SJSA1 (cell line): ENCODE measurements at regions not wholly inside any gene's neighbourhood (a gene's known extent, or its start where the extent isn't known, plus 50 kb on each side); places are given as distances from the start of the nearest gene placed in this dataset.
A peak's percentile ranks its signal among the peaks of the same experiment; 100 is the strongest.
"Not testable (repeated sequence)": the region's sequence is repeated elsewhere in the genome, so short reads cannot be mapped to it uniquely, and the experiment has no call there.

Experiments used
- DNase-seq, 2 experiments: peaks; one replicate each; pipeline ENCODE4 v3.0.0-alpha.2; 2015 to 2020; ENCODE audit warnings: low spot score in 2 of 2, low read depth in 1 of 2
- H3K27ac ChIP-seq: fragments of 250-450 bp; sonication (Bioruptor Pico); 2 replicates; pipeline ENCODE4 v1.5.1; 2020; ENCODE audit warnings: mild to moderate bottlenecking, moderate library complexity
- H3K27me3 ChIP-seq: fragments of 250-450 bp; sonication (Bioruptor Pico); replicated peaks from 2 replicates; pipeline ENCODE4 v1.5.1; 2020; ENCODE audit warnings: mild to moderate bottlenecking, moderate library complexity
- H3K36me3 ChIP-seq: fragments of 250-450 bp; sonication (Bioruptor Pico); 2 replicates; pipeline ENCODE4 v1.5.1; 2020; ENCODE audit warnings: mild to moderate bottlenecking
- H3K4me1 ChIP-seq: fragments of 250-450 bp; sonication (Bioruptor Pico); replicated peaks from 2 replicates; pipeline ENCODE4 v1.6.1; 2021; ENCODE audit warnings: mild to moderate bottlenecking
- H3K4me3 ChIP-seq: fragments of 250-450 bp; sonication (Bioruptor Pico); 2 replicates; pipeline ENCODE4 v1.5.1; 2020; ENCODE audit warnings: mild to moderate bottlenecking
- H3K9me3 ChIP-seq: fragments of 250-450 bp; sonication (Bioruptor Pico); replicated peaks from 2 replicates; pipeline ENCODE4 v1.5.1; 2020; ENCODE audit warnings: mild to moderate bottlenecking

GRCh38 chr4:49117951-49118350 is 131.9 kb downstream of the CWH43 start:
- H3K27ac ChIP-seq, H3K9me3 ChIP-seq, H3K36me3 ChIP-seq, H3K27me3 ChIP-seq, DNase-seq, H3K4me1 ChIP-seq, H3K4me3 ChIP-seq: not testable (repeated sequence)

- not testable (repeated sequence) for H3K36me3 ChIP-seq, DNase-seq, H3K9me3 ChIP-seq, H3K27me3 ChIP-seq, H3K27ac ChIP-seq, H3K4me3 ChIP-seq, H3K4me1 ChIP-seq
Measured at GRCh38 chr4:49118379-49119212, 132.5 kb downstream of the CWH43 start.

- DNase-seq, H3K9me3 ChIP-seq, H3K4me1 ChIP-seq, H3K27ac ChIP-seq, H3K4me3 ChIP-seq, H3K27me3 ChIP-seq, H3K36me3 ChIP-seq: not testable (repeated sequence)
Measured at GRCh38 chr4:49119345-49119744, 133.3 kb downstream of the CWH43 start.

GRCh38 chr4:49120042-49120779 is 134.1 kb downstream of the CWH43 start:
- H3K9me3 ChIP-seq, H3K27ac ChIP-seq, H3K27me3 ChIP-seq, H3K36me3 ChIP-seq, H3K4me3 ChIP-seq, DNase-seq, H3K4me1 ChIP-seq: not testable (repeated sequence)

GRCh38 chr4:49120804-49121203 is 134.7 kb downstream of the CWH43 start:
- DNase-seq: peak in 1 of 2 experiments; percentile 50
- not testable (repeated sequence) for H3K27me3 ChIP-seq, H3K4me1 ChIP-seq, H3K27ac ChIP-seq, H3K9me3 ChIP-seq, H3K4me3 ChIP-seq, H3K36me3 ChIP-seq

GRCh38 chr4:49126443-49126842 is 140.4 kb downstream of the CWH43 start:
- H3K9me3 ChIP-seq, H3K27ac ChIP-seq, H3K4me1 ChIP-seq, H3K4me3 ChIP-seq, H3K27me3 ChIP-seq, H3K36me3 ChIP-seq, DNase-seq: not testable (repeated sequence)

DNA sequence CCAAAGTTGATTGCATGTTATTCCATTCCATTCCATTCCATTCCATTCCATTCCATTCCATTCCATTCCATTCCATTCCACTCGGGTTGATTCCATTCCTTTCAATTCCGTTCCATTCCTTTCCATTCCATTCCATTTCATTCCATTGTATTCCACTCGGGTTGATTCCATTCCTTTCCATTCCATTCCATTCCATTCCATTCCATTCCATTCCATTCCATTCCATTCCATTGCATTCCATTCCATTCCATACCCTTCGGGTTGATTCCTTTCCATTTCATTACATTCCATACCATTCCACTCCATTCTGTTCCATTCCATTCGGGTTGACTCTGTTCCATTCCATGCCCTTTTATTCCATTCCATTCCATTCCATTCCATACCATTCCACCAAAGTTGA is 140.8 kb downstream of the CWH43 start:
- H3K4me3 ChIP-seq, H3K36me3 ChIP-seq, H3K27ac ChIP-seq, H3K27me3 ChIP-seq, H3K9me3 ChIP-seq, DNase-seq, H3K4me1 ChIP-seq: not testable (repeated sequence)

DNA sequence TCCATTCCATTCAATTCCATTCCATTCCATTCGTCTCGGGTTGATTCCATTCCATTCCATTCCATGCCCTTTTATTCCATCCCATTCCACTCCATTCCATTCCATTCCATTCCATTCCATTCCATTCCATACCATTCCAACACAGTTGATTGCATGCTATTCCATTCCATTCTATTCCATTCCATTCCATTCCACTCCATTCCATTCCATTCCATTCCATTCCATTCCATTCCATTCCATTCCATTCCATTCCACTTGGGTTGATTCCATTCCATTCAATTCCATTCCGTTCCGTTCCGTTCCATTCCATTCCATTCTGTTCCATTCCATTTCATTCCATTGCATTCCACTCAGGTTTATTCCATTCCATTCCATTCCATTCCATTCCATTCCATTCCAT is 143.3 kb downstream of the CWH43 start:
- DNase-seq, H3K27ac ChIP-seq, H3K4me3 ChIP-seq, H3K9me3 ChIP-seq, H3K4me1 ChIP-seq, H3K36me3 ChIP-seq, H3K27me3 ChIP-seq: not testable (repeated sequence)

GRCh38 chr4:49129870-49130269 is 143.8 kb downstream of the CWH43 start:
- not testable (repeated sequence) for H3K27ac ChIP-seq, DNase-seq, H3K4me3 ChIP-seq, H3K4me1 ChIP-seq, H3K9me3 ChIP-seq, H3K36me3 ChIP-seq, H3K27me3 ChIP-seq

DNA sequence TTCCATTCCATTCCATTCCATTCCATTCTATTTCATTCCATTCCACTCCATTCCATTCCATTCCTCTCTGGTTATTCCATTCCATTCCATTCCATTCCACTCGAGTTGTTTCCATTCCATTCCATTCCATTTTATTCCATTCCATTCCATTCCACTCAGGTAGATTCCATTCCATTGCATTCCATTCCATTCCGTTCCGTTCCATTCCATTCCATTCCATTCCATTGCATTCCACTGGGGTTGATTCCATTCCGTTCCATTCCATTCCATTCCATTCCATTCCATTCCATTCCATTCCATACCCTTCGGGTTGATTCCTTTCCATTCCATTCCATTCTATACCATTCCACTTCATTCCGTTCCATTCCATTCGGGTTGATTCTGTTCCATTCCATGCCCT is 144.6 kb downstream of the CWH43 start:
- H3K36me3 ChIP-seq, H3K27me3 ChIP-seq, H3K27ac ChIP-seq, H3K4me1 ChIP-seq, H3K4me3 ChIP-seq, H3K9me3 ChIP-seq, DNase-seq: not testable (repeated sequence)

GRCh38 chr4:49137043-49137442 is 151.0 kb downstream of the CWH43 start:
- H3K36me3 ChIP-seq, H3K27me3 ChIP-seq, H3K9me3 ChIP-seq, DNase-seq, H3K4me1 ChIP-seq, H3K27ac ChIP-seq, H3K4me3 ChIP-seq: not testable (repeated sequence)

GRCh38 chr4:49137961-49138360 is 151.9 kb downstream of the CWH43 start:
- not testable (repeated sequence) for H3K36me3 ChIP-seq, H3K4me3 ChIP-seq, H3K9me3 ChIP-seq, H3K4me1 ChIP-seq, DNase-seq, H3K27me3 ChIP-seq, H3K27ac ChIP-seq

DNA sequence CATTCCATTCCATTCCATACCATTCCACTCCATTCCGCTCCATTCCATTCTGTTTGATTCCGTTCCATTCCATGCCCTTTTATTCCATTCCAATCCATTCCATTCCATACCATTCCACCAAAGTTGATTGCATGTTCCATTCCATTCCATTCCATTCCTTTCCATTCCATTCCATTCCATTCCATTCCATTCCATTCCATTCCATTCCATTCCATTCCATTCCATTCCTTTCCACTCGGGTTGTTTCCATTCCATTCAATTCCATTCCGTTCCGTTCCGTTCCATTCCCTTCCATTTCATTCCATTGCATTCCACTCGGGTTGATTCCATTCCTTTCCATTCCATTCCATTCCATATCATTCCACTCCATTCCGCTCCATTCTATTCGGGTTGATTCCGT is 152.7 kb downstream of the CWH43 start:
- H3K9me3 ChIP-seq, H3K4me1 ChIP-seq, H3K27me3 ChIP-seq, H3K27ac ChIP-seq, H3K4me3 ChIP-seq, H3K36me3 ChIP-seq, DNase-seq: not testable (repeated sequence)

- H3K4me1 ChIP-seq, H3K27me3 ChIP-seq, H3K36me3 ChIP-seq, H3K4me3 ChIP-seq, H3K27ac ChIP-seq, H3K9me3 ChIP-seq, DNase-seq: not testable (repeated sequence)
Measured at GRCh38 chr4:49139513-49139912, 153.4 kb downstream of the CWH43 start.

GRCh38 chr4:49140351-49140750 is 154.3 kb downstream of the CWH43 start:
- H3K4me1 ChIP-seq, H3K4me3 ChIP-seq, H3K27ac ChIP-seq, H3K36me3 ChIP-seq, H3K27me3 ChIP-seq, H3K9me3 ChIP-seq: not testable (repeated sequence)
- DNase-seq: peak in 1 of 2 experiments; percentile 78
